Lower leg skin (tissue), 4 donors: ENCODE measurements at regions not wholly inside any gene's neighbourhood (a gene's known extent, or its start where the extent isn't known, plus 50 kb on each side); places are given as distances from the start of the nearest gene placed in this dataset.
"Not testable (repeated sequence)": the region's sequence is repeated elsewhere in the genome, so short reads cannot be mapped to it uniquely, and the experiment has no call there.

Experiments
- DNase-seq, 2 donors: peaks; one replicate each; pipeline ENCODE4 v3.0.0-alpha.2; 2019; ENCODE audit warnings: low spot score in 2 of 2
- H3K4me3 ChIP-seq: fragments of 200-600 bp; sonication (generic); 2 replicates; pipeline ENCODE4 v1.5.1; 2017; ENCODE audit warnings: mild to moderate bottlenecking, low read depth; ENCODE audit not compliant: poor library complexity, severe bottlenecking
- CTCF ChIP-seq, 3 donors: fragments of 450-650 bp; IDR thresholded peaks; one replicate each; pipeline ENCODE4 v1.5.1; 2016; ENCODE audit warnings: antibody characterized with exemption in 3 of 3, mild to moderate bottlenecking in 3 of 3, moderate library complexity in 2 of 3
- POLR2A ChIP-seq, 2 donors: fragments of 450-650 bp; IDR thresholded peaks; one replicate each; pipeline ENCODE4 v1.6.1; 2016 to 2017; ENCODE audit warnings: antibody characterized with exemption in 2 of 2, mild to moderate bottlenecking in 1 of 2, moderate library complexity in 1 of 2
- WGBS, 2 donors: methylation state at CpG; one replicate each; pipeline ENCODE4 v1.1.5; 2018; 5-methylcytosine and 5-hydroxymethylcytosine counted together
- intact Hi-C: fragments of 100-400 bp; cut with DNase I; formaldehyde crosslinking; loops from one replicate; pipeline ENCODE4 v1.15.0; 2023; ENCODE audit warnings: low total_unique reads

- DNase-seq, result no peak
- WGBS, 2 donors, result 33% methylated on average over 4 of the region's 4 CpGs
- H3K4me3 ChIP-seq, result no peak overlapping the region
- TF ChIP-seq CTCF (IDR thresholded peaks at IDR 0.05) (no peak), POLR2A (IDR thresholded peaks at IDR 0.05) (no peak)
- intact Hi-C loops, result no loop called here
Observed at GRCh38 chr5:164532235-164532900, 1026.9 kb downstream of the MAT2B start.

DNA sequence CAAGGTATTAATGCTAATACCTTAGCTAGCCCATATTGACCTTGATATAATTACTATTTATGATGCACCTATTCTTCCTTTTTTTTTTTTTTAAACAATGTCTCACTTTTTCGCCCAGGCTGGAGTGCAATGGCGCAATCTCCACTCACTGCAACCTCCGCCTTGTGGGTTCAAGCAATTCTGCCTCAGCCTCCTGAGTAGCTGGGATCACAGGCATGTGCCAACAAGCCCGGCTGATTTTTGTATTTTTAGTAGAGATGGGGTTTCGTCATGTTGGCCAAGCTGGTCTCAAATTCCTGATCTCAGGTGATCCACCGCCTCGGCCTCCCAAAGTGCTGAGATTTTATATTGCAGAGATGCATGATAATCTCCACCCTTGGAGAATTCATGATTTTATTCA is 1028.0 kb downstream of the MAT2B start:
- intact Hi-C loops, DNase-seq, H3K4me3 ChIP-seq: not testable (repeated sequence)
- WGBS, 2 donors, result 73 to 85% methylated on average over 7 of the region's 7 CpGs

GRCh38 chr5:164540174-164540573 is 1034.8 kb downstream of the MAT2B start:
- no peak for DNase-seq
- TF ChIP-seq POLR2A (IDR thresholded peaks at IDR 0.05) (no peak), CTCF (IDR thresholded peaks at IDR 0.05) (no peak)
- H3K4me3 ChIP-seq, result no peak overlapping the region
- intact Hi-C loops, result no loop called here
- 64 to 71% methylated on average over 2 of the region's 2 CpGs for WGBS, 2 donors

GRCh38 chr5:164545507-164545906 is 1040.1 kb downstream of the MAT2B start:
- WGBS, 2 donors, result 91 to 95% methylated on average over 6 of the region's 6 CpGs
- intact Hi-C loops, result no loop called here
- no peak for DNase-seq
- no peak for TF ChIP-seq POLR2A (IDR thresholded peaks at IDR 0.05)
- TF ChIP-seq CTCF (IDR thresholded peaks at IDR 0.05), result no peak
- no peak overlapping the region for H3K4me3 ChIP-seq

DNA sequence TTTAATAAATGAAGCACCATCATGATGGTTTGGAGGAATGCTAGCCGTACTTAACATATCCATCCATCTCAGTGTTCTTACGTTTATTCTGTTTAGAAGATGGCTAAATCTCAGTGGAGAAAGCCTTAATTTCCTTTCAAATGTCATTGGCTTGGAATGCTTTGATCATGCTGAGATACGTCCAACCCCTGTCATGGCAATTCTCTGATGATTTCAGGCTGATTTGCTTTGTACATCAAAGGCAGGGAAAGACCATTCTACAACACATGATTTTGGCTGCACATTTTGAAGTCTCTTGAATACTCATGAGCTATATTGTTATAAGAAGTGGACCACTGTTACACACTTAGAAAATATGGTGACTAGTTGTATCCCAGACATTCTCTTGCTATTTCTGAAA is 1048.4 kb downstream of the MAT2B start:
- intact Hi-C loops, result no loop called here
- TF ChIP-seq CTCF (IDR thresholded peaks at IDR 0.05), result no peak
- no peak for TF ChIP-seq POLR2A (IDR thresholded peaks at IDR 0.05)
- no peak for DNase-seq
- H3K4me3 ChIP-seq, result no peak overlapping the region
- WGBS, 2 donors, result 23 to 27% methylated on average over 3 of the region's 3 CpGs

- no peak overlapping the region for H3K4me3 ChIP-seq
- WGBS, 2 donors, result 89 to 91% methylated on average over 2 of the region's 2 CpGs
- intact Hi-C loops, result no loop called here
- TF ChIP-seq POLR2A (IDR thresholded peaks at IDR 0.05) (no peak), CTCF (IDR thresholded peaks at IDR 0.05) (no peak)
- DNase-seq, result no peak
Observed at GRCh38 chr5:164555809-164556208, 1050.4 kb downstream of the MAT2B start.
